Prostate gland (tissue), 2 donors: ENCODE measurements at regions not wholly inside any gene's neighbourhood (a gene's known extent, or its start where the extent isn't known, plus 50 kb on each side); places are given as distances from the start of the nearest gene placed in this dataset.

Experiments
- POLR2A ChIP-seq: fragments of 450-650 bp; IDR thresholded peaks from one replicate; pipeline ENCODE4 v1.6.1; 2016; ENCODE audit warnings: antibody characterized with exemption, mild to moderate bottlenecking
- TF ChIP-seq, protein P1 (sequence below), 4 experiments: fragments of 200-600 bp in 2 of 4; fragments of 450-650 bp in 2 of 4; sonication (generic) in 2 of 4; IDR thresholded peaks; 1 replicate in 3 of 4; 2 replicates in 1 of 4; pipeline ENCODE4 v1.5.1; 2016 to 2019; ENCODE audit warnings: antibody characterized with exemption in 4 of 4, mild to moderate bottlenecking in 2 of 4, moderate library complexity in 2 of 4

DNA sequence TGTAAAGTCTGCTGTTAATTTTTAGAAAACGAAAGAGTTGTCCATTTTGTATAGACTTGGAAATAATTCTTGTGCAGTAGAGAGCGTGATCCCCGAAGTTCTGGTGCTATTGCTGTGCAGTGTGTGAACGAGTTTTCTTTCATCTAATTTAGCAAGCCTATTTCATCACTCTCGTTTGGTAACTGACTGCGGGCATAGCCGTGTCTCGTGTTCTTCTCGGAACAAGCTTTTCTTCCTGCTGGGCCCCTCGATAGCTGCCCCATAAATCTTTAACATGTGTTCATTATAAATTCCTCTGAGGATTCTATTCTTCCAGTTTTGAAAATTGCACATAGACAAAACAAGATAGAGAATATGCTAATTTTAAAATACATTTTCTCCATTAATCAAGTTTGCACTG is 622.0 kb upstream of the PFKP start:
- TF ChIP-seq, protein P1, sequence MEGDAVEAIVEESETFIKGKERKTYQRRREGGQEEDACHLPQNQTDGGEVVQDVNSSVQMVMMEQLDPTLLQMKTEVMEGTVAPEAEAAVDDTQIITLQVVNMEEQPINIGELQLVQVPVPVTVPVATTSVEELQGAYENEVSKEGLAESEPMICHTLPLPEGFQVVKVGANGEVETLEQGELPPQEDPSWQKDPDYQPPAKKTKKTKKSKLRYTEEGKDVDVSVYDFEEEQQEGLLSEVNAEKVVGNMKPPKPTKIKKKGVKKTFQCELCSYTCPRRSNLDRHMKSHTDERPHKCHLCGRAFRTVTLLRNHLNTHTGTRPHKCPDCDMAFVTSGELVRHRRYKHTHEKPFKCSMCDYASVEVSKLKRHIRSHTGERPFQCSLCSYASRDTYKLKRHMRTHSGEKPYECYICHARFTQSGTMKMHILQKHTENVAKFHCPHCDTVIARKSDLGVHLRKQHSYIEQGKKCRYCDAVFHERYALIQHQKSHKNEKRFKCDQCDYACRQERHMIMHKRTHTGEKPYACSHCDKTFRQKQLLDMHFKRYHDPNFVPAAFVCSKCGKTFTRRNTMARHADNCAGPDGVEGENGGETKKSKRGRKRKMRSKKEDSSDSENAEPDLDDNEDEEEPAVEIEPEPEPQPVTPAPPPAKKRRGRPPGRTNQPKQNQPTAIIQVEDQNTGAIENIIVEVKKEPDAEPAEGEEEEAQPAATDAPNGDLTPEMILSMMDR (IDR thresholded peaks at IDR 0.05), result no peak
- TF ChIP-seq POLR2A, result no peak
